ENCODE measurements at regions not wholly inside any gene's neighbourhood (a gene's known extent, or its start where the extent isn't known, plus 50 kb on each side); places are given as distances from the start of the nearest gene placed in this dataset.

DNA sequence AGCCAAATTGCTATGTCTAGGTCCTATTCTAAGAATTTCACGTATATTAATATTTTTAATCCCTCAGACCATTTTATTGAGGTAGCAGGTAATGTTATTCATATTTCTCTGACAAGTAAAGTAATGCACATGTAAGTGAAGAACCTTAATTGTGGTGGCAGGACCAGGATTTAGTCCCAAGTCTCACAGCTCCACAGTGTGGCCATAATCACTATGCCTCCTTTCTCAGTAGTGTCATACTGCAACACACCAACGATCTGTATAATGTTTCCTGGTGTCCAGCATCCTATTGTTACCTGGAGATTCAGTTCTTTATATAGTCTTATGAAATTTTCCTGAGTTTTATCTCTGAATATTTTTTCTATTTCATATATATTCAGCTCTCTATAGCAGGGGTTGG is 340.3 kb downstream of the OLFM4 start:
- WGBS, 2 donors = 64 to 70% methylated on average over 2 of the region's 2 CpGs
- ATAC-seq (ENCODE audit: insufficient read depth, low FRiP score) = no peak
- H3K27ac ChIP-seq (ENCODE audit: low read depth in 1 of 2, low read length in 1 of 2) = no peak overlapping the region
- H3K27me3 ChIP-seq (ENCODE audit: control insufficient read depth in 3 of 3, insufficient read depth in 3 of 3, low read length in 2 of 3) = no peaks in the 10 kb centered on the region
- H3K4me1 ChIP-seq (ENCODE audit: control insufficient read depth in 5 of 5, insufficient read depth in 5 of 5, low read length in 5 of 5) = no peaks in the 10 kb centered on the region
- H3K9me3 ChIP-seq (ENCODE audit: control insufficient read depth in 4 of 4, insufficient read depth in 3 of 4, low read length in 3 of 4) = no peaks in the 10 kb centered on the region
- H3K9ac ChIP-seq (ENCODE audit: insufficient read depth in 1 of 2, low read length in 2 of 2) = no peak overlapping the region
- no peak overlapping the region for H3K4me3 ChIP-seq
- TF ChIP-seq, protein P1, sequence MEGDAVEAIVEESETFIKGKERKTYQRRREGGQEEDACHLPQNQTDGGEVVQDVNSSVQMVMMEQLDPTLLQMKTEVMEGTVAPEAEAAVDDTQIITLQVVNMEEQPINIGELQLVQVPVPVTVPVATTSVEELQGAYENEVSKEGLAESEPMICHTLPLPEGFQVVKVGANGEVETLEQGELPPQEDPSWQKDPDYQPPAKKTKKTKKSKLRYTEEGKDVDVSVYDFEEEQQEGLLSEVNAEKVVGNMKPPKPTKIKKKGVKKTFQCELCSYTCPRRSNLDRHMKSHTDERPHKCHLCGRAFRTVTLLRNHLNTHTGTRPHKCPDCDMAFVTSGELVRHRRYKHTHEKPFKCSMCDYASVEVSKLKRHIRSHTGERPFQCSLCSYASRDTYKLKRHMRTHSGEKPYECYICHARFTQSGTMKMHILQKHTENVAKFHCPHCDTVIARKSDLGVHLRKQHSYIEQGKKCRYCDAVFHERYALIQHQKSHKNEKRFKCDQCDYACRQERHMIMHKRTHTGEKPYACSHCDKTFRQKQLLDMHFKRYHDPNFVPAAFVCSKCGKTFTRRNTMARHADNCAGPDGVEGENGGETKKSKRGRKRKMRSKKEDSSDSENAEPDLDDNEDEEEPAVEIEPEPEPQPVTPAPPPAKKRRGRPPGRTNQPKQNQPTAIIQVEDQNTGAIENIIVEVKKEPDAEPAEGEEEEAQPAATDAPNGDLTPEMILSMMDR (IDR thresholded peaks at IDR 0.05; ENCODE audit: control extremely low read depth, extremely low read depth) = no peak
- no peaks in the 10 kb centered on the region for H3K36me3 ChIP-seq (ENCODE audit: control insufficient read depth in 4 of 4, insufficient read depth in 4 of 4, low read length in 4 of 4)
- no peak for DNase-seq

DNA sequence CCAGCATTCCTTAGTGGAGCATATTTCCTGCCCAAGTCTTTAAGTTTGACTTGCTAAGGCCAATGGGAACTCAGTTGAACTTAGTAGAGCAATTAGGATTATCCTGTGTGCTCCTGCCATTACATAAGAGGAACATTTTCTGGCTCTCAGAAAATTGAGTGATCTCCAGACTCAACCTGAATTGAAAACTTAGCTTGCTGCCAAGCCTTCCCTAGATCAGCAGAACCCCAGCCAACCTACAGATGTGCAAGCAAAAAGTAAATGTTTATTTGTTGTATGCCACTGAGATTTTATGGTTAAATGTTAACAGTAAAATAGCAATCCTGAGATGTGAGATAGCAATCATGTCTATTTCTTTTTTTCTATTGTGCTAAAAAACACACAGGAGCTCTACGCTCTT is 350.9 kb downstream of the OLFM4 start:
- H3K4me1 ChIP-seq (ENCODE audit: control insufficient read depth in 5 of 5, insufficient read depth in 5 of 5, low read length in 5 of 5) = no peaks in the 10 kb centered on the region
- WGBS, 2 donors = 83 to 86% methylated on average over 1 of the region's 1 CpG

DNA sequence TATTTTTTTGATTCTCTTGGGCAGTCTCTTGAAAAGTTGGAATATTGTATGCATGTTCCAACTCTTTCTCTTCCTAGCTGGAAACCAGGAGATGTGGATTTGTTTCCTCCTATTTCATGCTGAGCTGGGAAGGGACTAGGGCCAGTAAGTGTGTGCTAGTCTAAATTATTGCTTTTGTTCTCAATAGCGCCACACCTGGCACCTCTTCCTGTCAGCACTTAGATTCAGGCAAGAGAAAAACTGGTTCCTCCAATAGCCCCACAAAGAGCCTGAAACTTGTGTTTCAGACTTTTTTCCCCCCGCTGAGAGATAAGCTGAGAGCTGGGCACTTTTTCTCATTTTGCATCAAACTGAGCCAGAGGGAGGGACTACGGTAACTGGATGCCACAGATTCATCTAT is 353.4 kb downstream of the OLFM4 start:
- TF ChIP-seq, protein P1 (IDR thresholded peaks at IDR 0.05; ENCODE audit: control extremely low read depth, extremely low read depth) = no peak
- ATAC-seq (ENCODE audit: insufficient read depth, low FRiP score) = no peak
- Histone ChIP-seq H3K9ac (ENCODE audit: insufficient read depth in 1 of 2, low read length in 2 of 2) (no peak overlapping the region), H3K36me3 (ENCODE audit: control insufficient read depth in 4 of 4, insufficient read depth in 4 of 4, low read length in 4 of 4) (no peaks in the 10 kb centered on the region), H3K9me3 (ENCODE audit: control insufficient read depth in 4 of 4, insufficient read depth in 3 of 4, low read length in 3 of 4) (peaks cover 0 to 4% (median 0%) of the 10 kb centered on the region in 4 donors), H3K4me3 (no peak overlapping the region), H3K27ac (ENCODE audit: low read depth in 1 of 2, low read length in 1 of 2) (no peak overlapping the region), H3K4me1 (ENCODE audit: control insufficient read depth in 5 of 5, insufficient read depth in 5 of 5, low read length in 5 of 5) (no peaks in the 10 kb centered on the region), H3K27me3 (ENCODE audit: control insufficient read depth in 3 of 3, insufficient read depth in 3 of 3, low read length in 2 of 3) (no peaks in the 10 kb centered on the region)
- WGBS, 2 donors = 43 to 63% methylated on average over 3 of the region's 3 CpGs
- DNase-seq = no peak

More for the DNA sequence above, 350.9 kb downstream of the OLFM4 start:
- ATAC-seq (ENCODE audit: insufficient read depth, low FRiP score) (no peak), DNase-seq (no peak)
- no peak overlapping the region for H3K27ac ChIP-seq (ENCODE audit: low read depth in 1 of 2, low read length in 1 of 2)
- peaks cover 0 to 2% (median 0%) of the 10 kb centered on the region in 4 donors for H3K9me3 ChIP-seq (ENCODE audit: control insufficient read depth in 4 of 4, insufficient read depth in 3 of 4, low read length in 3 of 4)
- TF ChIP-seq, protein P1 (IDR thresholded peaks at IDR 0.05; ENCODE audit: control extremely low read depth, extremely low read depth) = no peak
- no peaks in the 10 kb centered on the region for H3K36me3 ChIP-seq (ENCODE audit: control insufficient read depth in 4 of 4, insufficient read depth in 4 of 4, low read length in 4 of 4)
- no peaks in the 10 kb centered on the region for H3K27me3 ChIP-seq (ENCODE audit: control insufficient read depth in 3 of 3, insufficient read depth in 3 of 3, low read length in 2 of 3)
- H3K4me3 ChIP-seq = no peak overlapping the region
- H3K9ac ChIP-seq (ENCODE audit: insufficient read depth in 1 of 2, low read length in 2 of 2) = no peak overlapping the region

DNA sequence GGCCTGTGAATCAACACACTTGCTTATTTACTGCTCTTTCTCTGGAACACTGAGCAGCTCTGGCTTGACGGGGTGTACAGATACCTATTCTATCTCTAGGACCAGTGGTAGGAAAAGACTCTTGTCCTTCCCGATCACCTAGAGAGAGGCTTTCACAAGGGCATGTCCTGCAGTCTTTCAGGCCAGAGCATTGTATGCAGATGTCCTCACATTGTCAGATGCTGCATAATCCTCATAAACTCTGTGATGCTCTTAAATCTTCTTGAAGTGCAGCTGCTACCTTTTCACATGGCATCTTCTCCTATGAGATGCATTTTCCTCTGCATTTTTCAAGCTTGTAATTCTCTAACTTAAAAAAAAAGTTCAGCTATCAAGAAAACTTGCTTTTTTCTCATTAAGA is 369.4 kb downstream of the OLFM4 start:
- DNase-seq = no peak
- 75 to 76% methylated on average over 2 of the region's 2 CpGs for WGBS, 2 donors

More for the DNA sequence above, 369.4 kb downstream of the OLFM4 start:
- Histone ChIP-seq H3K27ac (ENCODE audit: low read depth in 1 of 2, low read length in 1 of 2) (no peak overlapping the region), H3K4me1 (ENCODE audit: control insufficient read depth in 5 of 5, insufficient read depth in 5 of 5, low read length in 5 of 5) (no peaks in the 10 kb centered on the region), H3K9ac (ENCODE audit: insufficient read depth in 1 of 2, low read length in 2 of 2) (no peak overlapping the region), H3K36me3 (ENCODE audit: control insufficient read depth in 4 of 4, insufficient read depth in 4 of 4, low read length in 4 of 4) (no peaks in the 10 kb centered on the region), H3K9me3 (ENCODE audit: control insufficient read depth in 4 of 4, insufficient read depth in 3 of 4, low read length in 3 of 4) (no peaks in the 10 kb centered on the region), H3K27me3 (ENCODE audit: control insufficient read depth in 3 of 3, insufficient read depth in 3 of 3, low read length in 2 of 3) (no peaks in the 10 kb centered on the region), H3K4me3 (no peak overlapping the region)
- no peak for ATAC-seq (ENCODE audit: insufficient read depth, low FRiP score)
- TF ChIP-seq, protein P1 (IDR thresholded peaks at IDR 0.05; ENCODE audit: control extremely low read depth, extremely low read depth) = no peak
